SK-N-SH treated with all-trans-retinoic acid at 6 μM for 48 hours (cell line): ENCODE measurements at regions not wholly inside any gene's neighbourhood (a gene's known extent, or its start where the extent isn't known, plus 50 kb on each side); places are given as distances from the start of the nearest gene placed in this dataset.

Experiments
- ATAC-seq: fragments of 200-7000 bp; cut with Tn5 transposase; 3 replicates; pipeline ENCODE4 v1.9.1; 2020; ENCODE audit warnings: mild to moderate bottlenecking, moderate library complexity
- ARNTL ChIP-seq: fragments of 450-650 bp; formaldehyde crosslinking; IDR thresholded peaks from 2 replicates; pipeline ENCODE4 v1.5.0; 2020; ENCODE audit warnings: low read depth, mild to moderate bottlenecking, moderate library complexity, borderline replicate concordance
- BACH2 ChIP-seq: fragments of 250-450 bp; sonication (Bioruptor Pico); IDR thresholded peaks from 2 replicates; pipeline ENCODE4 v1.9.0; 2021; ENCODE audit warnings: mild to moderate bottlenecking, borderline replicate concordance
- CREB5 ChIP-seq: fragments of 250-450 bp; sonication (Bioruptor Pico); IDR thresholded peaks from 2 replicates; pipeline ENCODE4 v1.5.1; 2020; ENCODE audit warnings: low read depth, mild to moderate bottlenecking, moderate library complexity
- CSDC2 ChIP-seq: fragments of 250-450 bp; sonication (Bioruptor Pico); IDR thresholded peaks from 2 replicates; pipeline ENCODE4 v1.5.0; 2020; ENCODE audit warnings: mild to moderate bottlenecking, moderate library complexity
- CSRNP3 ChIP-seq: fragments of 250-450 bp; sonication (Bioruptor Pico); IDR thresholded peaks from 2 replicates; pipeline ENCODE4 v1.5.1; 2021; ENCODE audit warnings: mild to moderate bottlenecking, moderate library complexity
- ESRRG ChIP-seq: fragments of 250-450 bp; sonication (Bioruptor Pico); IDR thresholded peaks from 2 replicates; pipeline ENCODE4 v1.6.1; 2021; ENCODE audit warnings: mild to moderate bottlenecking
- GLIS3 ChIP-seq: fragments of 250-450 bp; sonication (Bioruptor Pico); IDR thresholded peaks from 2 replicates; pipeline ENCODE4 v1.5.0; 2020; ENCODE audit warnings: mild to moderate bottlenecking, moderate library complexity
- ISL1 ChIP-seq: fragments of 250-450 bp; sonication (Bioruptor Pico); IDR thresholded peaks from 2 replicates; pipeline ENCODE4 v2.1.2; 2022; ENCODE audit warnings: mild to moderate bottlenecking, moderate library complexity
- PATZ1 ChIP-seq: fragments of 250-450 bp; sonication (Bioruptor Pico); IDR thresholded peaks from 2 replicates; pipeline ENCODE4 v1.8.0; 2020; ENCODE audit warnings: mild to moderate bottlenecking, moderate library complexity, borderline replicate concordance
- POU6F1 ChIP-seq: fragments of 250-450 bp; sonication (Bioruptor Pico); IDR thresholded peaks from 2 replicates; pipeline ENCODE4 v1.8.0; 2021; ENCODE audit warnings: low read depth, mild to moderate bottlenecking, moderate library complexity, borderline replicate concordance
- PPARA ChIP-seq: fragments of 250-450 bp; sonication (Bioruptor Pico); IDR thresholded peaks from 2 replicates; pipeline ENCODE4 v1.5.0; 2020; ENCODE audit warnings: mild to moderate bottlenecking, borderline replicate concordance
- RARB ChIP-seq: fragments of 250-450 bp; sonication (Bioruptor Pico); IDR thresholded peaks from 2 replicates; pipeline ENCODE4 v1.8.0; 2021; ENCODE audit warnings: mild to moderate bottlenecking, moderate library complexity
- SNAI2 ChIP-seq: fragments of 250-450 bp; sonication (Bioruptor Pico); IDR thresholded peaks from 2 replicates; pipeline ENCODE4 v1.5.0; 2020; ENCODE audit warnings: mild to moderate bottlenecking, moderate library complexity
- TCF4 ChIP-seq: fragments of 250-450 bp; sonication (Bioruptor Pico); IDR thresholded peaks from 2 replicates; pipeline ENCODE4 v1.8.0; 2021; ENCODE audit warnings: mild to moderate bottlenecking, moderate library complexity, borderline replicate concordance
- TOX ChIP-seq: fragments of 250-450 bp; sonication (Bioruptor Pico); IDR thresholded peaks from 2 replicates; pipeline ENCODE4 v1.8.0; 2021; ENCODE audit warnings: mild to moderate bottlenecking, moderate library complexity, borderline replicate concordance
- TSHZ2 ChIP-seq: fragments of 250-450 bp; sonication (Bioruptor Pico); IDR thresholded peaks from 2 replicates; pipeline ENCODE4 v1.5.0; 2020; ENCODE audit warnings: mild to moderate bottlenecking, moderate library complexity
- ZC3H10 ChIP-seq: fragments of 250-450 bp; sonication (Bioruptor Pico); IDR thresholded peaks from 2 replicates; pipeline ENCODE4 v1.5.1; 2021; ENCODE audit warnings: mild to moderate bottlenecking, moderate library complexity
- ZFP3 ChIP-seq: fragments of 250-450 bp; sonication (Bioruptor Pico); IDR thresholded peaks from 2 replicates; pipeline ENCODE4 v1.5.0; 2020; ENCODE audit warnings: mild to moderate bottlenecking, moderate library complexity
- ZFP30 ChIP-seq: fragments of 450-650 bp; formaldehyde crosslinking; IDR thresholded peaks from 2 replicates; pipeline ENCODE4 v1.5.0; 2022; ENCODE audit warnings: mild to moderate bottlenecking, moderate library complexity
- ZNF565 ChIP-seq: fragments of 450-650 bp; formaldehyde crosslinking; conservative IDR thresholded peaks from 2 replicates; pipeline ENCODE4 v1.5.0; 2020; ENCODE audit warnings: low read depth, mild to moderate bottlenecking, moderate library complexity
- ZNF70 ChIP-seq: fragments of 450-650 bp; formaldehyde crosslinking; IDR thresholded peaks from 2 replicates; pipeline ENCODE4 v1.5.0; 2020; ENCODE audit warnings: mild to moderate bottlenecking, moderate library complexity
- ZNF8 ChIP-seq: fragments of 450-650 bp; formaldehyde crosslinking; IDR thresholded peaks from 2 replicates; pipeline ENCODE4 v1.5.0; 2020; ENCODE audit warnings: mild to moderate bottlenecking, moderate library complexity

- no peak for ATAC-seq
- TF ChIP-seq PPARA (CRISPR knock-in tag) (no peak), ZFP3 (CRISPR knock-in tag) (no peak), CREB5 (no peak), SNAI2 (CRISPR knock-in tag) (no peak), ZNF565 (CRISPR knock-in tag) (no peak), TOX (no peak), ZNF8 (CRISPR knock-in tag) (no peak)
Observed at GRCh38 chr3:35437381-35437780, 201.9 kb upstream of the ARPP21 start.

- no peak for TF ChIP-seq ARNTL
- no peak for TF ChIP-seq TSHZ2 (CRISPR knock-in tag)
- no peak for TF ChIP-seq ZNF565 (CRISPR knock-in tag)
- no peak for TF ChIP-seq CSDC2 (CRISPR knock-in tag)
- TF ChIP-seq ESRRG (CRISPR knock-in tag): no peak
- TF ChIP-seq ZNF70 (CRISPR knock-in tag): no peak
- TF ChIP-seq ZFP3 (CRISPR knock-in tag): no peak
- no peak for TF ChIP-seq ZC3H10 (CRISPR knock-in tag)
- no peak for TF ChIP-seq TCF4 (CRISPR knock-in tag)
- no peak for TF ChIP-seq ISL1 (CRISPR knock-in tag)
- no peak for TF ChIP-seq TOX
- no peak for TF ChIP-seq SNAI2 (CRISPR knock-in tag)
- no peak for TF ChIP-seq RARB (CRISPR knock-in tag)
- TF ChIP-seq GLIS3 (CRISPR knock-in tag): no peak
- no peak for TF ChIP-seq ZFP30
- no peak for ATAC-seq
Observed at GRCh38 chr3:35438101-35438500, 201.2 kb upstream of the ARPP21 start.

GRCh38 chr3:35439663-35440062, 199.7 kb upstream of the ARPP21 start:
- ATAC-seq: no peak
- no peak for TF ChIP-seq TSHZ2 (CRISPR knock-in tag)
- TF ChIP-seq CSDC2 (CRISPR knock-in tag): no peak
- no peak for TF ChIP-seq ZNF70 (CRISPR knock-in tag)
- TF ChIP-seq ZFP3 (CRISPR knock-in tag): no peak
- TF ChIP-seq ESRRG (CRISPR knock-in tag): no peak
- no peak for TF ChIP-seq PATZ1 (CRISPR knock-in tag)
- no peak for TF ChIP-seq GLIS3 (CRISPR knock-in tag)
- TF ChIP-seq ZNF565 (CRISPR knock-in tag): no peak
- TF ChIP-seq CSRNP3: no peak
- TF ChIP-seq PPARA (CRISPR knock-in tag): no peak
- TF ChIP-seq BACH2: no peak
- TF ChIP-seq TOX: no peak
- no peak for TF ChIP-seq POU6F1 (CRISPR knock-in tag)
- no peak for TF ChIP-seq CREB5
- TF ChIP-seq ISL1 (CRISPR knock-in tag): no peak
- TF ChIP-seq, all 23 proteins: peak for 0
